Breast epithelium (tissue), 3 donors: ENCODE measurements at regions not wholly inside any gene's neighbourhood (a gene's known extent, or its start where the extent isn't known, plus 50 kb on each side); places are given as distances from the start of the nearest gene placed in this dataset.

Experiments
- CTCF ChIP-seq, 3 donors: fragments of 450-650 bp; IDR thresholded peaks; one replicate each; pipeline ENCODE4 v1.5.1; 2016 to 2017; ENCODE audit warnings: antibody characterized with exemption in 3 of 3, mild to moderate bottlenecking in 3 of 3, moderate library complexity in 3 of 3
- POLR2A ChIP-seq: fragments of 450-650 bp; IDR thresholded peaks from one replicate; pipeline ENCODE4 v1.6.1; 2016; ENCODE audit warnings: antibody characterized with exemption, mild to moderate bottlenecking, moderate library complexity
- POLR2AphosphoS5 ChIP-seq, 3 donors: sonication (generic); formaldehyde crosslinking; IDR thresholded peaks; one replicate each; pipeline ENCODE4 v1.6.1; 2017; ENCODE audit warnings: antibody characterized with exemption in 3 of 3

GRCh38 chr11:91231226-91231625 lies 993.4 kb upstream of the FAT3 start:
- TF ChIP-seq POLR2AphosphoS5 (IDR thresholded peaks at IDR 0.05): no peak
- TF ChIP-seq POLR2A: no peak
- TF ChIP-seq CTCF (IDR thresholded peaks at IDR 0.05): no peak
